T-helper 1 cell treated with Interleukin-12 subunit alpha and Interleukin-12 subunit beta and Interleukin-4 antibody, amounts not matched to agents 30 μg/mL and 1 μg/mL, for 36 hours (primary cell): ENCODE measurements at regions not wholly inside any gene's neighbourhood (a gene's known extent, or its start where the extent isn't known, plus 50 kb on each side); places are given as distances from the start of the nearest gene placed in this dataset.

Experiments used
- H3K27ac Mint-ChIP-seq: one replicate; pipeline ENCODE4 v1.8.0; 2021; ENCODE audit warnings: mild to moderate bottlenecking, mixed read lengths
- H3K27me3 Mint-ChIP-seq: one replicate; pipeline ENCODE4 v1.8.0; 2021; ENCODE audit warnings: low read depth, mixed read lengths
- H3K36me3 Mint-ChIP-seq: one replicate; pipeline ENCODE4 v1.8.0; 2021; ENCODE audit warnings: low read depth, mixed read lengths
- H3K4me1 Mint-ChIP-seq: one replicate; pipeline ENCODE4 v1.8.0; 2021; ENCODE audit warnings: low read depth, mixed read lengths
- H3K4me3 Mint-ChIP-seq: one replicate; pipeline ENCODE4 v1.8.0; 2021; ENCODE audit warnings: mild to moderate bottlenecking, moderate library complexity, mixed read lengths
- H3K9me3 Mint-ChIP-seq: one replicate; pipeline ENCODE4 v1.8.0; 2021; ENCODE audit warnings: mixed read lengths

- Mint-ChIP-seq H3K36me3 (no peaks in the 10 kb centered on the region), H3K27ac (no peak overlapping the region), H3K9me3 (no peaks in the 10 kb centered on the region), H3K27me3 (no peaks in the 10 kb centered on the region), H3K4me3 (no peak overlapping the region), H3K4me1 (peaks cover 14% of the 10 kb centered on the region)
Observed at GRCh38 chr10:63717027-63717715, 196.0 kb downstream of the REEP3 start.

DNA sequence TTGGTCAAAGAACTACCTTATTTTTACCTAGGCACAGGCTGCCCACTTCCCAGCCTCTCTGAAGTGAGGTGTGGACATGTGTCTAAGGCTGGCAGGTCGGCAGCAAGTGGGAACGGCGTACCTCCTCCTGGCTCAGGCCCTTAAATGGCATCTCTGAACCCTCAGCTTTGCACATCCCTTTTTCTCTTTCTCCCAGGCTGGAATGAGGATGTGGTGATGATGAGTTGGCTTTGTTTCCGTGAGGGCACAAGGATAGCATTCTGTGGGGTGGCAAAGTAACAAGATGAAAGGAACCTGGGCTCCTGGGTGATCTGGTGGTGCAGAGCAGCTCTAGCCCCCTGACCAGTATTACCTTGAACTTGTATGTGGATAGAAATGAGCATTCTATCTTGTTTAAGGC is 196.8 kb downstream of the REEP3 start:
- no peak overlapping the region for H3K4me3 Mint-ChIP-seq
- peaks cover 20% of the 10 kb centered on the region for H3K4me1 Mint-ChIP-seq
- H3K27ac Mint-ChIP-seq, result no peak overlapping the region
- no peaks in the 10 kb centered on the region for H3K9me3 Mint-ChIP-seq
- H3K36me3 Mint-ChIP-seq, result no peaks in the 10 kb centered on the region
- H3K27me3 Mint-ChIP-seq, result no peaks in the 10 kb centered on the region

DNA sequence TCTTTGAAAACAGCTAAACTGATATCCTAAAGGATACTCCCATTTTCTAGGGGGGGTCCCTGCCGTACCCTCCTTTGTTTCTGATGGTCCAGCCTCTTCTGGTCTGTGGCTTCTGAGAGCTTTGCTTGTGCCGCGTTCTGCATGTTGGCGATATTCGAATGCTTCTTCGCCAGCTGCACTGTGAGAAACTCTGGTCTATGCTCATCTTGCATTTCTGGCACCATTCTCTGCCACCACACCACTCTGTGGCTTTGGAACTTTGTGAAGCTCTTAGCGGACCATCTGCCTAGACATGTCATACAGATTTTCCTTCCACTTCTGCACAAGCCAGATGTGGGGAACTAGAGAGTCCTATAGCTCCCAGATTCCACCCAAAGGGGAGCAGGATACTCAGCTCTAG is 197.2 kb downstream of the REEP3 start:
- H3K9me3 Mint-ChIP-seq, result no peaks in the 10 kb centered on the region
- H3K27me3 Mint-ChIP-seq, result no peaks in the 10 kb centered on the region
- H3K36me3 Mint-ChIP-seq, result no peaks in the 10 kb centered on the region
- H3K4me1 Mint-ChIP-seq, result peaks cover 20% of the 10 kb centered on the region
- H3K4me3 Mint-ChIP-seq, result no peak overlapping the region
- H3K27ac Mint-ChIP-seq, result no peak overlapping the region

DNA sequence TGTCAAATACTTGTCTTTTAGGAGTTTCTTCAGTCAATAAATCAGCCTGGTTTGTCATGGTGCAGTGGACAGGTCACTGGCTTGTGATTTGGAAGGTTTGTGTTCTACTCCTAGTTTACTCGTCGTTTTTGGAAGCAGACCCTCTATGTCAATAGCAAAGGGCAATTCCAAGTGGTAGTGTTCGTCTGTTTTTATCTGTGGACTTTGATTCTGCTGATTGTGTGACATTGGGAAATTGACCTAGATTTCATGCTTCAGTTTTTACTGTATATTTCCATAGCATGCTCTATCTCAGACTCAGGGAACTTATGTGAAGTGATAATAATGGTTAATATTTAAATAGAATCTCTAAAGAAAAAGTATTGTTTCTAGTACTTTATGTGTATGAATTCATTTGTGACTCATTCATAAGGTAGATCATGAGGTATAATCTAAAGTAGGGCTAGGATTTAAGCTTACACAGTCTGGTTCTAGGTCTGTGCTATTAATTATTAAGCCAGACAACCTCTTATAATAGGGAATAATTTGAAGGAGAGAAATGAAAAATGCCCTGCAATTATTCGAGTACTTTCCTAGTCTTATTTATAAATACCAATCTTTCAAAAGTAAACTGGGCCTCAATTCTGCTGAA is 198.1 kb downstream of the REEP3 start:
- no peaks in the 10 kb centered on the region for H3K9me3 Mint-ChIP-seq
- no peak overlapping the region for H3K4me3 Mint-ChIP-seq
- H3K27me3 Mint-ChIP-seq, result no peaks in the 10 kb centered on the region
- H3K36me3 Mint-ChIP-seq, result no peaks in the 10 kb centered on the region
- no peak overlapping the region for H3K27ac Mint-ChIP-seq
- H3K4me1 Mint-ChIP-seq, result peaks cover 20% of the 10 kb centered on the region

GRCh38 chr10:63720072-63720537 is 198.9 kb downstream of the REEP3 start:
- H3K36me3 Mint-ChIP-seq, result no peaks in the 10 kb centered on the region
- peaks cover 20% of the 10 kb centered on the region for H3K4me1 Mint-ChIP-seq
- H3K9me3 Mint-ChIP-seq, result no peaks in the 10 kb centered on the region
- peaks cover 4% of the 10 kb centered on the region for H3K27me3 Mint-ChIP-seq
- H3K4me3 Mint-ChIP-seq, result no peak overlapping the region
- H3K27ac Mint-ChIP-seq, result peak overlapping the region; percentile 32

GRCh38 chr10:63720676-63721075 is 199.5 kb downstream of the REEP3 start:
- peak overlapping the region; percentile 23 for H3K4me3 Mint-ChIP-seq
- H3K27me3 Mint-ChIP-seq, result peaks cover 9% of the 10 kb centered on the region
- peaks cover 20% of the 10 kb centered on the region for H3K4me1 Mint-ChIP-seq
- H3K36me3 Mint-ChIP-seq, result no peaks in the 10 kb centered on the region
- no peaks in the 10 kb centered on the region for H3K9me3 Mint-ChIP-seq
- peak overlapping the region; percentile 41 for H3K27ac Mint-ChIP-seq

DNA sequence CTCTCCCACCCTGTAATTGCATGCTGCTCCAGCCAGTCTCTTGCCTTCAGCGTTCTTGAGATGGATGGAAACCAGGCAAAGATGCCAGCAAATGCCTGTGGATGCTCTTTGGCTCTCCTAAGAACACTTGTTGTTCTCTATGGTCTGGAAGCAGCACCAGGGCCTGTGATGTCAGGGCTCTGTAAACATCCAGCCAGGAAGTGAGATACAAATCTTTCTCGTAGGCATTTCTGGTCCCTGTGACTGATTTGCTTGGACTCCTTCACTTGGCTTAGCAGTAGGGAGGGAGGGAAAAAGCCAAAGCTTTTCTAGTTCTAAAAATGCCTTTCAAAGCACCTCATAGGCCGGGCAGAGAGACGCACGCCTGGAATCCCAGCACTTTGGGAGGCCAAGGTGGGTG is 201.3 kb downstream of the REEP3 start:
- no peak overlapping the region for H3K4me3 Mint-ChIP-seq
- no peaks in the 10 kb centered on the region for H3K36me3 Mint-ChIP-seq
- no peaks in the 10 kb centered on the region for H3K9me3 Mint-ChIP-seq
- no peak overlapping the region for H3K27ac Mint-ChIP-seq
- H3K4me1 Mint-ChIP-seq, result peaks cover 16% of the 10 kb centered on the region
- peaks cover 28% of the 10 kb centered on the region for H3K27me3 Mint-ChIP-seq

DNA sequence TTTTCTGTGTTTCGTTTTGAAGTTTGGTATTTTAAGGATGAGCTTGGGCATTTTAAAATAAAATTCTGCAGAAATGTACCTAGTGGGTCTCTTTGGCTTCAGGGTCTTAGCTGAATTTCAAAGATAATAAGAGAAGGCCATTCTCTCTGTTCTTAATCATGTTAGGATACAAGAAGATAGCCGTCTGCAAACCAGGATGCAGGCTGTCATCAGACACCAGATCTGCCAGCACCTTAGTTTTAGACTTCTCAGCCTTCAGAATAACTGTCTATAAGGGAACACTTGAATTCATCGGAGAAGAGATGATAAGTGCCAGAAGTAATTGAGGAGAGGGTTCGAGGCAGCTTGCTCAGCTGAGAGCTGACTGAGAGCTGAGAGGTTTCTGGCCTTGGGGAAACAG is 202.1 kb downstream of the REEP3 start:
- no peaks in the 10 kb centered on the region for H3K36me3 Mint-ChIP-seq
- H3K9me3 Mint-ChIP-seq, result no peaks in the 10 kb centered on the region
- H3K27me3 Mint-ChIP-seq, result peaks cover 36% of the 10 kb centered on the region
- H3K4me1 Mint-ChIP-seq, result peaks cover 16% of the 10 kb centered on the region
- no peak overlapping the region for H3K27ac Mint-ChIP-seq
- H3K4me3 Mint-ChIP-seq, result no peak overlapping the region

- H3K4me3 Mint-ChIP-seq, result no peak overlapping the region
- peaks cover 39% of the 10 kb centered on the region for H3K27me3 Mint-ChIP-seq
- H3K9me3 Mint-ChIP-seq, result no peaks in the 10 kb centered on the region
- H3K27ac Mint-ChIP-seq, result no peak overlapping the region
- H3K4me1 Mint-ChIP-seq, result peaks cover 16% of the 10 kb centered on the region
- no peaks in the 10 kb centered on the region for H3K36me3 Mint-ChIP-seq
Observed at GRCh38 chr10:63723741-63724140, 202.5 kb downstream of the REEP3 start.

DNA sequence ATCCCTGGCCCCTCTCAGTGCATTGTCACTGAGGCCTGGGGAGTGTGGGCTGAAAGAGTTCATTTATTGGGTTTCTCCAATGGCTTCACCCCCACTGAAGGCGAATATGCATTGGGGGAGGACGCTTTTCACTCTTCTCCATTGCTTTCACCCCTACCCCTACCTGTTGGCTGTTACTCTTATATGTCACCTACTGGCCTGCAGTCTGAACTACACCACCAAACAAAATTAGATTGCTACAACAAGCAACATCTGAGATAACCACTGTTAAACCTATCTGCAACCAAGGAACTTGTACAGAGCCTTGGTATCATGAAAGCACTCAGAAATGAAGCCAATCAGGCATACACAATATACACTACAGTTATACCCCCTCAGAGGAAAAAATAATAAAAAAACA is 203.7 kb downstream of the REEP3 start:
- peaks cover 16% of the 10 kb centered on the region for H3K4me1 Mint-ChIP-seq
- H3K27ac Mint-ChIP-seq, result no peak overlapping the region
- H3K27me3 Mint-ChIP-seq, result peaks cover 42% of the 10 kb centered on the region
- H3K9me3 Mint-ChIP-seq, result no peaks in the 10 kb centered on the region
- no peak overlapping the region for H3K4me3 Mint-ChIP-seq
- H3K36me3 Mint-ChIP-seq, result no peaks in the 10 kb centered on the region

DNA sequence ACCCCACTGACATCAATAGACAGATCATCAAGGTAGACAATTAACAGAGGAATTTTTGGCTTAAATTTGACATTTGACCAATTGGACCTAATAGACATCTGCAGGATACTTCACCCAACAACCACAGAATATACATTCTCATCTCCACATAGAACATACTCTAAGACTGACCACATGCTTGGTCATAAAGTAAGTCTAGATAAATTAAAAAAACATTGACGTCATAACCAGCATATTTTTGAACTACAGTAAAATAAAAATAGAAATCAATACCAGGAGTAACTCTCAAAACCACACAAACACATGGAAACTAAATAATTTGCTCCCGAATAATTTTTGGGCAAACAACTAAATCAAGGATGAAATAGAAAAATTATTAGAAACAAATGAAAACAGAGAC is 205.7 kb downstream of the REEP3 start:
- peaks cover 5% of the 10 kb centered on the region for H3K4me1 Mint-ChIP-seq
- no peaks in the 10 kb centered on the region for H3K9me3 Mint-ChIP-seq
- no peaks in the 10 kb centered on the region for H3K36me3 Mint-ChIP-seq
- H3K4me3 Mint-ChIP-seq, result no peak overlapping the region
- no peak overlapping the region for H3K27ac Mint-ChIP-seq
- H3K27me3 Mint-ChIP-seq, result peaks cover 51% of the 10 kb centered on the region

DNA sequence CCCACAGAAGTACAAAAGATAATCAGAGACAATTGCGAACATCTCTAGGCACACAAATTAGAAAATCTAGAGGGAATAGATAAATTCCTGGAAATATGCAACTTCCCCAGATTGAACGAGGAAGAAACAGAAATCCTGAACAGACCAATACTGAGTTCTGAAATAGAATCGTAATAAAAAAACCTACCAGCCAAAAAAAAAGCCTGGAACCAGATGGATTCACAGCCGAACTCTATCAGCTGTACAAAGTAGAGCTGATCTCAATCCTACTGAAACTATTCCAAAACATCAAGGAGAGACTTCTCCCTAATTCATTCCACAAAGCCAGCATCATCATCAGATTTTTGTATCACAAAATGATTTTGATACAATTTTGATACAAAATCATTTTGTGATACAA is 206.4 kb downstream of the REEP3 start:
- Mint-ChIP-seq H3K4me3 (no peak overlapping the region), H3K27me3 (peaks cover 56% of the 10 kb centered on the region), H3K4me1 (peaks cover under 1% of the 10 kb centered on the region), H3K9me3 (no peaks in the 10 kb centered on the region), H3K36me3 (no peaks in the 10 kb centered on the region), H3K27ac (no peak overlapping the region)

DNA sequence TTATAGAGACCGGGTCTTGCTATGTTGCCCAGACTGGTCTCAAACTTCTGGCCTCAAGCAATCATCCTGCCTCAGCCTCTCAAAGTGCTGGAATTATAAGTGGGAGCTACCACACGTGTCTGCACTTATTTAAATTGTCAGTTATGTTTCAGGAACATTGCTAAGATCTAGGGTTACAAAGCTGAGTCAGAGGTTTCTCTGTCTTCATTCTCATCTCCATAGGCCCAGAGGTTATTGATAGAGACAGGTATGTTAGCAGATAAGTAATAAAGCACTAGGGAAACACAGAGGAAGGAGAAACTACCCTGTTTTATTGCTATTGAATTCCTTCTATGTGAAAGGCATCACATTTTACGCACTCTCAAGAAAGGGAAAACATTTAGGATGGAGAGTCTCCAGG is 214.1 kb downstream of the REEP3 start:
- no peaks in the 10 kb centered on the region for H3K9me3 Mint-ChIP-seq
- peaks cover 11% of the 10 kb centered on the region for H3K27me3 Mint-ChIP-seq
- H3K27ac Mint-ChIP-seq, result no peak overlapping the region
- no peaks in the 10 kb centered on the region for H3K36me3 Mint-ChIP-seq
- no peak overlapping the region for H3K4me3 Mint-ChIP-seq
- H3K4me1 Mint-ChIP-seq, result no peaks in the 10 kb centered on the region

GRCh38 chr10:63738410-63738809 is 217.2 kb downstream of the REEP3 start:
- Mint-ChIP-seq H3K9me3 (no peaks in the 10 kb centered on the region), H3K36me3 (no peaks in the 10 kb centered on the region), H3K4me3 (no peak overlapping the region), H3K27me3 (peaks cover 9% of the 10 kb centered on the region), H3K27ac (no peak overlapping the region), H3K4me1 (no peaks in the 10 kb centered on the region)

DNA sequence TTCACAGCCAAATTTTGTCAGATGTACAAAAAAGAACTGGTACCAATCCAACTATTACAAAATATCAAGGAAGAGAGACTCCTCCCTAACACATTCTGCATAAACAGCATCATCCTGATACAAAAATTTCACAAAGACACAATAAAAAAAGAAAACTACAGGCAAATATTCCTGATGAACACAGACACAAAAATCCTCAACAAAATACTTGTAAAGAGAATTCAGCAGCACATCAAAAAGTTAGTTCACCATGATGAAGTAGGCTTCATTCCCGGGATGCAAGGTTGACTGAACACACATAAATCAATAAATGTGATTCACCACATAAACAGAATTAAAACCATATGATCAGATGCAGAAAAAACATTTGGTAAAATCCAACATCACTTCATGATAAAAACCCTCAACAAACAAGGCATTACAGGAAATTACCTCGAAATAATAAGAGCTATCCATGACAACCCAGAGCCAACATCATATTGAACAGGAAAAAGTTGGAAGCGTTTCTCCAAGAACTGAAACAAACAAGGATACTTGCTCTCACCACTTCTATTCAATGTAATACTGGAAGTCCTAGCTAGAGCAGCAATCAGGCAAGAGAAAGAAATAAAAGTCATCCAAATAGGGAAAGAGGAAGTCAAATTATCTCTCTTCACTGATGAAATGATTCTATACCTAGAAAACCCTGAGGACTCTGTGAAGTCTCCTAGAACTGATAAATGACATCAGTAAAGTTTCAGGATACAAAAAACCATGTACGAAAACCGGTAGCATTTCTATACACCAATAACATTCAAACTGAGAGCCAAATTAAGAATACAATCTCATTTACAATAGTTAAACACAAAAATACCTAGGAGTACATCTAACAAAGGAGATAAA is 223.1 kb downstream of the REEP3 start:
- H3K4me1 Mint-ChIP-seq, result no peaks in the 10 kb centered on the region
- no peak overlapping the region for H3K27ac Mint-ChIP-seq
- H3K9me3 Mint-ChIP-seq, result no peaks in the 10 kb centered on the region
- H3K36me3 Mint-ChIP-seq, result no peaks in the 10 kb centered on the region
- peaks cover 9% of the 10 kb centered on the region for H3K27me3 Mint-ChIP-seq
- H3K4me3 Mint-ChIP-seq, result no peak overlapping the region
